HG03575 (cell line): ENCODE measurements at regions not wholly inside any gene's neighbourhood (a gene's known extent, or its start where the extent isn't known, plus 50 kb on each side); places are given as distances from the start of the nearest gene placed in this dataset.

Experiments
- ATAC-seq: cut with Tn5 transposase; IDR thresholded peaks from one replicate; pipeline ENCODE4 v1.9.1; 2021; ENCODE audit not compliant: unreplicated experiment, insufficient number of reproducible peaks, low FRiP score; ENCODE audit errors: extremely low read depth

- no peak for ATAC-seq
These were observed 1195.8 kb downstream of the PCDH18 start for GRCh38 chr4:136336479-136336878.

DNA sequence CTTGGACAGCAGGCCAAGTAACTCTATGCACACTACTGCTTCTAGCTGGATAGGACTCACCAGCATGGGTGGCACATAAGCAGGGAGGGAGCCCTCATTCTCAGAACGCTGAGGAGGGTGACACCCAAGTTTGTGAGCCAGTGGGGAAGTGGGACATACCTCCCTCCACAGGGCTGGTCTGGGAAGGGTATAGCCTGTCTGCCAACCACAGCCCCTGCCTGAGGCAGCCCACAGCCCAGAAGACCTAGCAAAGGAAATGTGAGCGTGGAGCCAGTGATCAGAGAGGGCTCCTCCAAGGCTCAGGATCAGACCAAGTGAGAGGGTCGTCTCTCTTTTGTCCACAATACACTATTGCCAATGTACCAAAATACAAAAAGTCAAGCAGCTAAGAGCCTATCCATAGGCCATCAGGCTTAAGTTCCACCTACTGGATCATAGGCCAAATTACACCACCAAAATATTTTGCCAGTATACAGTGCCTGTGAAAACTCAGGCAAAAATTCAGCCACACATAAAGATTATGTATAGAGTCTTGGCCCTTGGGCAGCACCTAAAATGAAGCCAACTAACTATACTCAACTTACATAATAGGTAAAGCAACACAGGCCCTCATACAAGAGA, 1203.1 kb downstream of the PCDH18 start:
- no peak for ATAC-seq

- no peak for ATAC-seq
These were observed 1204.2 kb downstream of the PCDH18 start for GRCh38 chr4:136328131-136328530.

DNA sequence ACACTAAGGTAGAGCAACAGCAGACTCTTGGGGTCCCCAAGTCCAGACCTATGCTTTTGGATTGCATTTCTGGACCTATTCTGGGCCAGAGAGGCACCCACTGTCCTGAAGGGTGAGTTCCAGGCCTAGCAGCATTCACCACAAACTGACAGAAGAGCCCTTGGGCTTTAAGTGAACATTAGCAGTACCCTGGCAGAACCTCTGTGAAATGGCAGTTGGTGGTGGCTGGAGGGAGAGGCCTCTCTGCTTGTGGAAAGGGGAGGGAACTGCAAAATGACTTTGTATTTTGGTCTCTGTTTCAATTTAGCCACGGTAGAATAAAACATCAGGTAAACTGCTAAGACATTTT, 1211.9 kb downstream of the PCDH18 start:
- no peak for ATAC-seq

GRCh38 chr4:136319789-136320464, 1212.4 kb downstream of the PCDH18 start:
- no peak for ATAC-seq

GRCh38 chr4:136316961-136317360, 1215.3 kb downstream of the PCDH18 start:
- ATAC-seq: no peak

GRCh38 chr4:136314686-136315085, 1217.6 kb downstream of the PCDH18 start:
- no peak for ATAC-seq

DNA sequence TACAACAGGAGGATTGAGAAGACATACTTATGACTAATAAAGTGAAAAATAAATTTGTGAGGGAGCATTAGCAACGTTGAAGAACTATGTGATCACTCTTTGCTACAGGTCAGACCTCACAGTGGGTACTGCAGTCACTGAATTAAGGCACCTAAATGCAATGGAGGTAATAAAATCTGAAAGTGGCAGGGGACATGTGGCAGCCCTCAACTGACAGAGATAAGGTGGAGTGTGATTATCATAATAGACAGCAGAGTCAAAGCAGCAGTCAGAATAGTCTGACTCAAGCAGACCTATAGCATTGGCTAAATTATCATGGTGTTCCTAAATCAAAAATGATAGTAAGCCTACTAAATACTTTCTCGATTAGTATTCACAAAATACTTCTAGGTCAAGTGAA, 1220.5 kb downstream of the PCDH18 start:
- ATAC-seq: no peak

GRCh38 chr4:136307765-136308164, 1224.5 kb downstream of the PCDH18 start:
- no peak for ATAC-seq

DNA sequence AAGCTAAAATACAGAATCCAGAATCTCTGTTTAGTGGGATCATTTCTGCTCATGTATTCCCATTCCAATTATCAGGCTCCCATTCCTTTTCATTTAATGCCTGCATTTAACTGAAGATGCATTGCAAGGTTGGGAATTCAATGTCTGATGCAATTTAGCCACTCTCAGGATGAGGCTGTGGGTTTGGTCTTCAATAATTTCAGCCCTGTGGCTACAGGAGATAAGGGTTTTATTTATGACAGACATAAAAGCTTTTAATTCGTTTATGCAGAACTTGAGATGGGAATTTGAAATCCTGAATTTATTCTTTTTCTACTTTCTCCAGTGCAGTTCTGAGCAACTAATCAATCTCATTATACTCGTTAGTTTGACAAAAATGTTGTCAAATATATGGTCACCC, 1225.9 kb downstream of the PCDH18 start:
- ATAC-seq: no peak

GRCh38 chr4:136302566-136302965, 1229.7 kb downstream of the PCDH18 start:
- ATAC-seq: no peak

DNA sequence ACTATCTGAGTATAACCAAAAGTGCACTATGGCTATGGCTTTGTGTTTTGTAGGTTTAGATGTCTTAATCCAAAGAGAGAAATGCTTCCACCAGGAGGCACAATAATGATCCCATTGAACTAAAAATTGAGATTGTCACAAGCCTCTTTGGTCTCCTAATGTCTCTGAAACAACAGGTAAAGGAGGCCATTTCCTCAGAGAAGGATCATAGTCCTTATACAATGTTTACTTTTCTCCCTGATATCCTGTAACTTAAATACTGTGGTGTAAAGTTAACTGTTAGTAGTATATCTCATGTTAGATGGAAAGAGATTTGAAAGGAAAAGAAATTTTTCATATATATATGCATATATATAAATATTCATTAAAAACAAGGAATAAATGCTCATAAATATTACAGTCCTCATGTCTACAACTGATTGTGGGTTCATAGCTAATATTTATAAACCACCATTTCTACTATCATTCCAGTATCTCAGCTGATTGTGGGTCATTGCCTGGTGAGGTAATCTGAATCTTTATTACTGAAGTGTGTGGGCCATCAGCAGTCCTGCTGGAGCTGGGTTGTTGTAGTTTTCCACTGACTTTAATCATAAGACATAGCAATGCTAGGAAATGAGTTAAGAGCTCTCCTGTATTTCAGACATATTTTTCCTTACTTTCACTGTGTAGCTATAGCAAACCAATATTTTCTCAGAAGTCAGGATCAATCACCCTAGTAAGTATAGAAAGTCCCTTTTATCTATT, 1230.4 kb downstream of the PCDH18 start:
- no peak for ATAC-seq

DNA sequence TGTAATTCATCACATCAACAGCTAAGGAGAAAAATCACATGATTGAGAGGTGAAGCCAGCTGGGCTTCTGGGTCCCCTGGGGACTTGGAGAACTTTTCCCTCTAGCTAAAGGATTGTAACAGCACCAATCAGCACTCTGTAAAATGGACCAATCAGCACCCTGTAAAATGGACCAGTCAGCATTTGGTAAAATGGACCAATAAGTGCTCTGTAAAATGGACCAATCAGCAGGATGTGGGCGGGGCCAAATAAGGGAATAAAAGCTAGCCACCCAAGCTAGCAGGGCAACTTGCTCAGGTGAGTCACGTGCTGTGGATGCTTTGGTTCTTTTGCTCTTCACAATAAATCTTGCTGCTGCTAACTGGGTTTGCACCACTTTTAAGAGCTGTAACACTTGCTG, 1248.3 kb downstream of the PCDH18 start:
- ATAC-seq: no peak

DNA sequence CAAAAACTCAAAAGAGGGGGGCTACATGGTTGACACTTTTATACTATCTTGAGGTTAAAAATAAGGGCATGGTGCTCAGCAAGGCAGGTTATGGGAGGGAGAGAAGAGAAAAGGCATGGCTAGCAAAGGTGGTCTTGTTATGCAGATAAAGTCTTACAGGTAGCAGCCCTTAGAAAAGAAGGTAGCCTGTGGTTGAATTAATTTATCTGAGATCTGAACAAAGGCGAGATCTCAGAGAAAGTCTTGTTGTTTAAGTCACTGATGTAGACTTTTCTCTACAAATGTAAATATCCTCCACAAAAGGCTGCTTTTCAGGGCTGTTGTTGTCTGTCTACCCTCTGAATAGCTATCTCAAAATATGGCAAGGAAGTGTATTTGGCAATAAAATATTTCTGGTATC, 1250.4 kb downstream of the PCDH18 start:
- no peak for ATAC-seq

DNA sequence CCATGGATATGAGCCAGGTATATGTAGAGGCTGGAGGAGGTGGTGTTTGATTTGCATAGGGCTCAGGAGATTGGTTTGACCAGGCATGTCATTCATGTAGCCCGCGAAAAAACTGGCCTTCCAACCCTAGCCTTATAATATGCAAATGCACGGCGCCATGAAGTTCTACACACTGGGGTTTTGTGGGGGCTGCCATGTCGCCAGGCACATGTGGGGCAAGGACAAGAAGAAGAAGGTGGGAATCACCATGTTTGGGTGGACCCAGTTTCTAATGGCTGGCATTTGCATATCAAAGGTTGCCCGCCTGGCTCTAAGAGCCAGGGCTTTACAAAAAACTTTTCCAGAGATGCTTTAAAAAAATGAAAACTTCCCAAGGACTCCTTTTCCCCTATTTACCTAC, 1251.0 kb downstream of the PCDH18 start:
- no peak for ATAC-seq

DNA sequence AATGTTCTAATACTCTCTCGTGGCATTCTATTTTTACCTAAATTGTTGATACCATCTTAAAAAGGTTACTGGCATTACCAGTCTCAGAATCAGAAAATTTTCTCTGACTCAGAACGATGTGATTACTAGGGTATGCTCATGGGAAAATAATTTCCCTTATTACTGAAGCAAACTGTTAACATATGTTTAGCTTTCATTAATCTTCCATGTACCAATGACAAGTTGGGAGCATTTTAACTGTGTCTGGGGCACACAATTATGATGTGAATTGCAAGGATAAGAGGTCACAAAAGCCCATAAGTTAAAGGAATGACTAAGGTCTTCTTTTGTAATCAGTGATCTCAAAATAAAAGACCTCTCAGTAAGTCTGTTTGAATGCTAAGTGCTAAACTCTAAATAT, 1254.6 kb downstream of the PCDH18 start:
- no peak for ATAC-seq

DNA sequence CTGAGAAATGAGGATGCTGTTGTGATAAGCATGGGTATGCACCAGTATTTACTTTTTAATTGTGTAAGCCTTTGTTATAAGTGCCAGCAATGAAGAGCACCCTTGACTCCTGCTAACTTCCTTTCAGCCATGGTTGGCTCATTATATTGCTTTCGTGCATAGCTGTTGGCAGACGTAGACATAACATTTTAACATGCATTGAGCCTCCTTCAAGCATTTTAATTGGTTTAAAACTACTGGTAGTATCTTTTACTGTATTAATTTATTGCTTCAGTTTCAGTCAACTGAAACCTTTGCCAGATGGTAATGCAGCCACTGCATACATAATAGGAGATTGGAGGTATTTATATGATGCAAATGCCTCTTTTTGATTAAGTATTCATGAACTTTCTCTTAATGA, 1285.4 kb downstream of the PCDH18 start:
- no peak for ATAC-seq

- ATAC-seq: no peak
These were observed 1290.9 kb downstream of the PCDH18 start for GRCh38 chr4:136241221-136241986.

DNA sequence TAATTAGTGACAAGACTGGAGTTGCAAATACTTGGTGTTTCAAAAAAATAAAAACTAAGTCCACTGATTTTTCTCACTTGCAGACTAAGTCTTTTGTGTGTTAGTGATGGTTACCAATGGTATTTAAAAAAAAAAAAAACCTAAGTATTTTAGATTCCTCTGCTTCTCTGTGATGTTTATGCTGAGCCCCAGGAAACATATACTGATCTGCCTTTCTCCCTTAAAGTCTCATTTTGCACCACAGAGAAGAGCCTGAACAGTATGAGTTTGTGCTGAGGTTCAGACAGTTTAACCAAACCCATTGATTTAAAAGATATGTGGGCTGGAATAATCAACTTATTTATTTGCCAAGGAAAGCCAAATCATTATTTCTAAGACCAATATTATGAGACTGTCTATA, 1305.0 kb downstream of the PCDH18 start:
- no peak for ATAC-seq
